ENCODE measurements at regions not wholly inside any gene's neighbourhood (a gene's known extent, or its start where the extent isn't known, plus 50 kb on each side); places are given as distances from the start of the nearest gene placed in this dataset.

GRCh38 chr11:26834601-26835000, 112.7 kb upstream of the SLC5A12 start:
- TF ChIP-seq, protein P1, sequence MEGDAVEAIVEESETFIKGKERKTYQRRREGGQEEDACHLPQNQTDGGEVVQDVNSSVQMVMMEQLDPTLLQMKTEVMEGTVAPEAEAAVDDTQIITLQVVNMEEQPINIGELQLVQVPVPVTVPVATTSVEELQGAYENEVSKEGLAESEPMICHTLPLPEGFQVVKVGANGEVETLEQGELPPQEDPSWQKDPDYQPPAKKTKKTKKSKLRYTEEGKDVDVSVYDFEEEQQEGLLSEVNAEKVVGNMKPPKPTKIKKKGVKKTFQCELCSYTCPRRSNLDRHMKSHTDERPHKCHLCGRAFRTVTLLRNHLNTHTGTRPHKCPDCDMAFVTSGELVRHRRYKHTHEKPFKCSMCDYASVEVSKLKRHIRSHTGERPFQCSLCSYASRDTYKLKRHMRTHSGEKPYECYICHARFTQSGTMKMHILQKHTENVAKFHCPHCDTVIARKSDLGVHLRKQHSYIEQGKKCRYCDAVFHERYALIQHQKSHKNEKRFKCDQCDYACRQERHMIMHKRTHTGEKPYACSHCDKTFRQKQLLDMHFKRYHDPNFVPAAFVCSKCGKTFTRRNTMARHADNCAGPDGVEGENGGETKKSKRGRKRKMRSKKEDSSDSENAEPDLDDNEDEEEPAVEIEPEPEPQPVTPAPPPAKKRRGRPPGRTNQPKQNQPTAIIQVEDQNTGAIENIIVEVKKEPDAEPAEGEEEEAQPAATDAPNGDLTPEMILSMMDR (IDR thresholded peaks at IDR 0.05): no peak
- TF ChIP-seq POLR2A (IDR thresholded peaks at IDR 0.05): no peak

All from heart left ventricle (tissue), 13 donors.